Spleen (tissue), 11 donors: ENCODE measurements at regions not wholly inside any gene's neighbourhood (a gene's known extent, or its start where the extent isn't known, plus 50 kb on each side); places are given as distances from the start of the nearest gene placed in this dataset.

Experiments used
- DNase-seq: peaks from one replicate; pipeline ENCODE4 v3.0.0-alpha.2; 2020
- H3K27ac ChIP-seq, 8 donors: fragments of 200-600 bp; sonication (generic) in 7 of 8; 1 replicate in 4 of 8; 2 replicates in 4 of 8; pipeline versions ENCODE4 v1.5.0 to v1.8.0; 2016 to 2021; ENCODE audit warnings: inconsistent platforms in 4 of 8, mild to moderate bottlenecking in 4 of 8, moderate library complexity in 1 of 8
- H3K27me3 ChIP-seq, 7 donors: fragments of 200-600 bp; sonication (generic) in 6 of 7; replicated peaks in 1 of 7; 1 replicate in 4 of 7; 2 replicates in 3 of 7; pipeline versions ENCODE4 v1.5.0 to v1.8.0; 2016 to 2021; ENCODE audit warnings: inconsistent platforms in 3 of 7, mild to moderate bottlenecking in 1 of 7
- H3K36me3 ChIP-seq, 6 donors: fragments of 200-600 bp; sonication (generic) in 5 of 6; 1 replicate in 4 of 6; 2 replicates in 2 of 6; pipeline versions ENCODE4 v1.5.0 to v1.8.0; 2016 to 2021; ENCODE audit warnings: inconsistent platforms in 2 of 6
- H3K4me1 ChIP-seq, 6 donors: fragments of 200-600 bp; sonication (generic) in 5 of 6; 1 replicate in 3 of 6; 2 replicates in 3 of 6; pipeline versions ENCODE4 v1.5.0 to v1.8.0; 2016 to 2021; ENCODE audit warnings: inconsistent platforms in 3 of 6
- H3K4me3 ChIP-seq, 8 donors: fragments of 200-600 bp; sonication (generic) in 7 of 8; 1 replicate in 4 of 8; 2 replicates in 4 of 8; pipeline versions ENCODE4 v1.5.0 to v1.8.0; 2016 to 2021; ENCODE audit warnings: inconsistent platforms in 4 of 8, mild to moderate bottlenecking in 4 of 8, moderate library complexity in 2 of 8
- H3K9me3 ChIP-seq, 8 donors: fragments of 200-600 bp; sonication (generic) in 7 of 8; 1 replicate in 4 of 8; 2 replicates in 4 of 8; pipeline versions ENCODE4 v1.5.0 to v1.8.0; 2016 to 2021; ENCODE audit warnings: inconsistent platforms in 4 of 8
- CTCF ChIP-seq, 11 experiments: fragments of 200-600 bp in 7 of 11; fragments of 450-650 bp in 4 of 11; sonication (generic) in 4 of 11; IDR thresholded peaks in 8 of 11; conservative IDR thresholded peaks in 3 of 11; 1 replicate in 7 of 11; 2 replicates in 4 of 11; pipeline versions ENCODE4 v1.4.0 to v1.8.0; 2016 to 2021; ENCODE audit warnings: antibody characterized with exemption in 11 of 11, inconsistent platforms in 4 of 11, mild to moderate bottlenecking in 1 of 11
- POLR2A ChIP-seq, 3 donors: fragments of 450-650 bp; IDR thresholded peaks; one replicate each; pipeline ENCODE4 v1.5.1; 2017; ENCODE audit warnings: antibody characterized with exemption in 3 of 3, mild to moderate bottlenecking in 1 of 3
- POLR2AphosphoS5 ChIP-seq, 3 donors: sonication (generic); formaldehyde crosslinking; IDR thresholded peaks; one replicate each; pipeline ENCODE4 v1.5.1; 2017; ENCODE audit warnings: antibody characterized with exemption in 3 of 3
- WGBS, 5 donors: extraction: QIAGEN DNeasy Blood & Tissue Kit in 3 of 5; methylation state at CpG; one replicate each; pipeline versions ENCODE4 v1.1.5 to v1.1.7; 2013 to 2018; 5-methylcytosine and 5-hydroxymethylcytosine counted together
- intact Hi-C: fragments of 100-400 bp; cut with DNase I; formaldehyde crosslinking; loops from one replicate; pipeline ENCODE4 v1.15.0; 2023; ENCODE audit warnings: low total_unique reads
- donor health status: healthy with polysubstance abuse.
- donor health status: DM: no; HTN: no; CAD: no; lungs with moderate emphysema.
- donor health status: DM: no; HTN: no; CAD: no.
- donor health status: Bipolar disorder and iron deficiency.
- donor health status: healthy.
- donor health status: DM: no; HTN: no; CAD: no.
- donor health status: DM: yes; HTN: yes; CAD: no.

DNA sequence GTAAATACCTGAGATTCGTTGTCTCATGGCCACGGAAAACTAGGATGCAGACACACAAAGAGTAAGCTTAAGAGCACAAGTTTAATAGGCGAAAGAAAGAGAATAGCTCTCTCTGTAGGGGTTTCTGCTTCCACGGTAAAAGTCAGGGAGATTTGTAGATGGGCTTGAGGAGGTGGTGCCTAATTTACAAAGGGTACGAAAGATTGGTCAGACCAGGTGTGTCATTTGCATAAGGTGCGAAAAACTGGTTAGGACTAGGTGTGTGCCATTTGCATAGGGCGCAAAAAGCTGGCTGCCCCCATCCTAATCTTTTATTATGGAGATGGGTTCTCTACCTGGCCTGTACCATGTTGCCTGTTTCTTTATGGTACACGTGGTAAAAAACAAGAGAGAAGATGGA is 170.5 kb upstream of the DOK6 start:
- intact Hi-C loops = no loop called here
- 82 to 95% (median 83%) methylated on average over 8 of the region's 8 CpGs for WGBS, 5 donors
- no peaks in the 10 kb centered on the region for H3K36me3 ChIP-seq
- H3K9me3 ChIP-seq = no peaks in the 10 kb centered on the region
- no peaks in the 10 kb centered on the region for H3K27me3 ChIP-seq
- no peaks in the 10 kb centered on the region for H3K4me1 ChIP-seq
- DNase-seq = no peak
- H3K27ac ChIP-seq = no peak overlapping the region
- no peak for TF ChIP-seq POLR2AphosphoS5 (IDR thresholded peaks at IDR 0.05)
- no peak for TF ChIP-seq POLR2A (IDR thresholded peaks at IDR 0.05)
- TF ChIP-seq CTCF (IDR thresholded peaks at IDR 0.05 in 8 of 11, conservative IDR thresholded peaks at IDR 0.05 in 3 of 11) = no peak
- no peak overlapping the region for H3K4me3 ChIP-seq

- TF ChIP-seq POLR2AphosphoS5 (IDR thresholded peaks at IDR 0.05) (no peak), POLR2A (IDR thresholded peaks at IDR 0.05) (no peak), CTCF (IDR thresholded peaks at IDR 0.05 in 8 of 11, conservative IDR thresholded peaks at IDR 0.05 in 3 of 11) (no peak)
- Histone ChIP-seq H3K4me1 (no peaks in the 10 kb centered on the region), H3K9me3 (no peaks in the 10 kb centered on the region), H3K27ac (no peak overlapping the region), H3K36me3 (no peaks in the 10 kb centered on the region), H3K4me3 (no peak overlapping the region), H3K27me3 (no peaks in the 10 kb centered on the region)
- no peak for DNase-seq
- whole genome bisulfite sequencing, 5 donors = 65 to 81% (median 73%) methylated on average over 3 of the region's 3 CpGs
- intact Hi-C loops = no loop called here
These were observed 167.1 kb upstream of the DOK6 start for GRCh38 chr18:69233465-69234054.

- Histone ChIP-seq H3K27me3 (no peaks in the 10 kb centered on the region), H3K36me3 (no peaks in the 10 kb centered on the region), H3K9me3 (no peaks in the 10 kb centered on the region), H3K27ac (no peak overlapping the region), H3K4me1 (no peaks in the 10 kb centered on the region), H3K4me3 (no peak overlapping the region)
- DNase-seq = no peak
- intact Hi-C loops = no loop called here
- 67 to 84% (median 77%) methylated on average over 4 of the region's 4 CpGs for WGBS, 5 donors
- no peak for TF ChIP-seq CTCF (IDR thresholded peaks at IDR 0.05 in 8 of 11, conservative IDR thresholded peaks at IDR 0.05 in 3 of 11)
- no peak for TF ChIP-seq POLR2A (IDR thresholded peaks at IDR 0.05)
- TF ChIP-seq POLR2AphosphoS5 (IDR thresholded peaks at IDR 0.05) = no peak
These were observed 160.6 kb upstream of the DOK6 start for GRCh38 chr18:69239849-69240674.

GRCh38 chr18:69246027-69246426 is 154.7 kb upstream of the DOK6 start:
- 80 to 90% (median 82%) methylated on average over 4 of the region's 4 CpGs for WGBS, 5 donors
- Histone ChIP-seq H3K4me1 (no peaks in the 10 kb centered on the region), H3K27ac (no peak overlapping the region), H3K36me3 (no peaks in the 10 kb centered on the region), H3K27me3 (no peaks in the 10 kb centered on the region), H3K4me3 (no peak overlapping the region), H3K9me3 (no peaks in the 10 kb centered on the region)
- no peak for DNase-seq
- intact Hi-C loops = no loop called here
- TF ChIP-seq POLR2A (IDR thresholded peaks at IDR 0.05) (no peak), POLR2AphosphoS5 (IDR thresholded peaks at IDR 0.05) (no peak), CTCF (IDR thresholded peaks at IDR 0.05 in 8 of 11, conservative IDR thresholded peaks at IDR 0.05 in 3 of 11) (no peak)
